Forelimb muscle (tissue), 1 donor: ENCODE measurements at regions not wholly inside any gene's neighbourhood (a gene's known extent, or its start where the extent isn't known, plus 50 kb on each side); places are given as distances from the start of the nearest gene placed in this dataset.
"Not testable (repeated sequence)": the region's sequence is repeated elsewhere in the genome, so short reads cannot be mapped to it uniquely, and the experiment has no call there.

ENCODE experiments used
- DNase-seq: peaks from one replicate; pipeline ENCODE4 v3.0.0-alpha.2; 2013; ENCODE audit warnings: low read depth

- DNase-seq, result no peak
These were observed 76.6 kb upstream of the TOX2 start for GRCh38 chr20:43837856-43838702.

- no peak for DNase-seq
These were observed 77.9 kb upstream of the TOX2 start for GRCh38 chr20:43836790-43837189.

- no peak for DNase-seq
These were observed 78.6 kb upstream of the TOX2 start for GRCh38 chr20:43835944-43836508.

GRCh38 chr20:43833511-43834395 is 80.9 kb upstream of the TOX2 start:
- no peak for DNase-seq

- DNase-seq, result no peak
These were observed 81.7 kb upstream of the TOX2 start for GRCh38 chr20:43832961-43833360.

- DNase-seq, result no peak
These were observed 82.4 kb upstream of the TOX2 start for GRCh38 chr20:43832096-43832816.

- no peak for DNase-seq
These were observed 83.1 kb upstream of the TOX2 start for GRCh38 chr20:43831481-43832065.

GRCh38 chr20:43830883-43831282 is 83.8 kb upstream of the TOX2 start:
- no peak for DNase-seq

- DNase-seq, result no peak
These were observed 84.5 kb upstream of the TOX2 start for GRCh38 chr20:43829951-43830690.

- no peak for DNase-seq
These were observed 86.6 kb upstream of the TOX2 start for GRCh38 chr20:43827940-43828562.

- DNase-seq, result not testable (repeated sequence)
These were observed 87.7 kb upstream of the TOX2 start for GRCh38 chr20:43826943-43827342.

GRCh38 chr20:43825581-43825980 is 89.1 kb upstream of the TOX2 start:
- DNase-seq, result no peak

GRCh38 chr20:43825051-43825402 is 89.6 kb upstream of the TOX2 start:
- no peak for DNase-seq

GRCh38 chr20:43824309-43825050 is 90.2 kb upstream of the TOX2 start:
- DNase-seq, result no peak

- DNase-seq, result no peak
These were observed 92.9 kb upstream of the TOX2 start for GRCh38 chr20:43821795-43822194.

- DNase-seq, result no peak
These were observed 93.8 kb upstream of the TOX2 start for GRCh38 chr20:43820731-43821330.

- DNase-seq, result no peak
These were observed 85.4 kb upstream of the GTSF1L start for GRCh38 chr20:43812216-43812615.

- DNase-seq, result no peak
These were observed 82.5 kb upstream of the GTSF1L start for GRCh38 chr20:43809206-43809819.

GRCh38 chr20:43804781-43805180 is 78.0 kb upstream of the GTSF1L start:
- DNase-seq, result no peak
